Hippocampal formation (tissue), 2 donors: ENCODE measurements at regions not wholly inside any gene's neighbourhood (a gene's known extent, or its start where the extent isn't known, plus 50 kb on each side); places are given as distances from the start of the nearest gene placed in this dataset.
"Not testable (repeated sequence)": the region's sequence is repeated elsewhere in the genome, so short reads cannot be mapped to it uniquely, and the experiment has no call there.

Experiments
- DNase-seq, 2 donors: peaks; one replicate each; lab custom pipeline; 2025; lab: John Stamatoyannopoulos, UW

GRCh38 chr10:93221171-93221496 is 147.4 kb downstream of the CYP26A1 start:
- DNase-seq = no peak

- no peak for DNase-seq
Observed at GRCh38 chr10:93221521-93221920, 147.8 kb downstream of the CYP26A1 start.

- no peak for DNase-seq
Observed at GRCh38 chr10:93222211-93222754, 148.6 kb downstream of the CYP26A1 start.

- DNase-seq = no peak
Observed at GRCh38 chr10:93222876-93223275, 149.2 kb downstream of the CYP26A1 start.

- no peak for DNase-seq
Observed at GRCh38 chr10:93223336-93223735, 149.6 kb downstream of the CYP26A1 start.

- no peak for DNase-seq
Observed at GRCh38 chr10:93224005-93224779, 150.5 kb downstream of the CYP26A1 start.

GRCh38 chr10:93225938-93226337 is 152.2 kb downstream of the CYP26A1 start:
- no peak for DNase-seq

GRCh38 chr10:93226619-93227018 is 152.9 kb downstream of the CYP26A1 start:
- DNase-seq = no peak

GRCh38 chr10:93230596-93230995 is 156.9 kb downstream of the CYP26A1 start:
- not testable (repeated sequence) for DNase-seq

GRCh38 chr10:93232159-93232558 is 158.5 kb downstream of the CYP26A1 start:
- DNase-seq = not testable (repeated sequence)

GRCh38 chr10:93234940-93235339 is 161.2 kb downstream of the CYP26A1 start:
- not testable (repeated sequence) for DNase-seq

- no peak for DNase-seq
Observed at GRCh38 chr10:93235686-93236085, 162.0 kb downstream of the CYP26A1 start.

GRCh38 chr10:93236393-93237040 is 162.8 kb downstream of the CYP26A1 start:
- no peak for DNase-seq

GRCh38 chr10:93245147-93245546 is 171.5 kb downstream of the CYP26A1 start:
- DNase-seq = no peak

GRCh38 chr10:93245779-93246178 is 172.1 kb downstream of the CYP26A1 start:
- no peak for DNase-seq

- no peak for DNase-seq
Observed at GRCh38 chr10:93248583-93249227, 175.0 kb downstream of the CYP26A1 start.

GRCh38 chr10:93250010-93250409 is 176.3 kb downstream of the CYP26A1 start:
- no peak for DNase-seq

- no peak for DNase-seq
Observed at GRCh38 chr10:93254180-93254853, 180.6 kb downstream of the CYP26A1 start.

- no peak for DNase-seq
Observed at GRCh38 chr10:93255546-93255945, 181.9 kb downstream of the CYP26A1 start.
